HCT116 (cell line): ENCODE measurements at regions not wholly inside any gene's neighbourhood (a gene's known extent, or its start where the extent isn't known, plus 50 kb on each side); places are given as distances from the start of the nearest gene placed in this dataset.

Experiments used
- ATAC-seq: fragments of 200-7000 bp; cut with Tn5 transposase; 2 replicates; pipeline ENCODE4 v1.9.1; 2020; ENCODE audit warnings: mild to moderate bottlenecking, moderate library complexity
- BruUV-seq: library from RNA; stranded (reverse); fragments of 400-500 nt; replicated peaks from 2 replicates; lab custom pipeline; 2021; lab: Mats Ljungman, UMichigan
- CTCF ChIA-PET: fragments of 300-600 bp; sonication (Branson Sonifier 250); formaldehyde crosslinking; loops from one replicate; lab custom pipeline; 2021; ENCODE audit warnings: antibody characterized with exemption; lab: Charles Lee
- POLR2A ChIA-PET: fragments of 300-600, 350-600 bp; sonication (Branson Sonifier 250); formaldehyde crosslinking; loops from one replicate; lab custom pipeline; 2021; ENCODE audit warnings: antibody characterized with exemption; lab: Charles Lee
- RAD21 ChIA-PET, 2 experiments: fragments of 300-600 bp; sonication (Branson Sonifier 250); formaldehyde crosslinking; loops; one replicate each; lab custom pipeline; 2023; ENCODE audit warnings: low total read pairs in 2 of 2; ENCODE audit not compliant: uncharacterized antibody in 2 of 2, unreplicated experiment in 2 of 2, low non-redundant PET in 1 of 2; lab: Charles Lee
- DNase-seq: peaks from one replicate; pipeline ENCODE4 v3.0.0-alpha.2; 2010; ENCODE audit warnings: low read depth, low spot score
- H2AFZ ChIP-seq: fragments of 200-600 bp; shearing (Covaris generic), sonication (generic); 2 replicates; pipeline ENCODE4 v1.6.1; 2017; ENCODE audit warnings: low read depth, mixed run types, mixed read lengths, antibody characterized with exemption, low read length; ENCODE audit not compliant: poor library complexity, severe bottlenecking
- H3K27ac ChIP-seq: 2 replicates; pipeline ENCODE4 v1.5.1; 2012; ENCODE audit warnings: low read depth, low read length
- H3K27me3 ChIP-seq: fragments of 200-600 bp; sonication (generic); 2 replicates; pipeline ENCODE4 v1.6.1; 2016; ENCODE audit warnings: mixed run types, low read length, mixed read lengths; ENCODE audit not compliant: insufficient read depth
- H3K36me3 ChIP-seq, 2 experiments: fragments of 200-500 bp in 1 of 2; fragments of 200-600 bp in 1 of 2; sonication (Bioruptor generic) in 1 of 2; sonication (generic) in 1 of 2; 2 replicates each; pipeline versions ENCODE4 v1.5.1 to v1.6.1; 2014 to 2016; ENCODE audit warnings: low read length in 2 of 2, inconsistent platforms in 1 of 2, mixed read lengths in 1 of 2, mixed run types in 1 of 2; ENCODE audit not compliant: insufficient read depth in 2 of 2, control insufficient read depth in 1 of 2
- H3K4me1 ChIP-seq, 2 experiments: fragments of 200-600 bp in 1 of 2; sonication (generic) in 1 of 2; 2 replicates each; pipeline versions ENCODE4 v1.5.1 to v1.6.1; 2012 to 2017; ENCODE audit warnings: low read length in 2 of 2, inconsistent platforms in 1 of 2, mild to moderate bottlenecking in 1 of 2, mixed read lengths in 1 of 2, mixed run types in 1 of 2, moderate library complexity in 1 of 2; ENCODE audit not compliant: insufficient read depth in 2 of 2, control insufficient read depth in 1 of 2
- H3K4me2 ChIP-seq: fragments of 200-600 bp; sonication (generic); 2 replicates; pipeline ENCODE4 v1.6.1; 2017; ENCODE audit warnings: mixed run types, low read length, mixed read lengths
- H3K4me3 ChIP-seq, 2 experiments: fragments of 200-600 bp in 1 of 2; sonication (generic) in 1 of 2; replicated peaks in 1 of 2; 2 replicates each; pipeline ENCODE4 v1.5.1; 2011 to 2016; ENCODE audit warnings: low read length in 2 of 2, control low read depth in 1 of 2, low read depth in 1 of 2, mild to moderate bottlenecking in 1 of 2, mixed read lengths in 1 of 2, mixed run types in 1 of 2
- H3K79me2 ChIP-seq: fragments of 200-600 bp; sonication (generic); 2 replicates; pipeline ENCODE4 v1.6.1; 2017; ENCODE audit warnings: mild to moderate bottlenecking, mixed run types, low read length, moderate library complexity, mixed read lengths; ENCODE audit not compliant: insufficient read depth
- H3K9ac ChIP-seq: fragments of 200-600 bp; sonication (generic); 2 replicates; pipeline ENCODE4 v1.6.1; 2016; ENCODE audit warnings: low read length, mixed read lengths
- H3K9me2 ChIP-seq: fragments of 200-600 bp; sonication (generic), shearing (Covaris generic); 2 replicates; pipeline ENCODE4 v1.6.1; 2017; ENCODE audit warnings: mixed run types, mild to moderate bottlenecking, moderate library complexity; ENCODE audit not compliant: insufficient read depth
- H3K9me3 ChIP-seq, 2 experiments: fragments of 200-500 bp in 1 of 2; fragments of 200-600 bp in 1 of 2; sonication (Bioruptor generic) in 1 of 2; sonication (generic) in 1 of 2; 2 replicates each; pipeline ENCODE4 v1.6.1; 2014 to 2017; ENCODE audit warnings: low read length in 2 of 2, mixed read lengths in 2 of 2, inconsistent platforms in 1 of 2, low read depth in 1 of 2, mild to moderate bottlenecking in 1 of 2, mixed run types in 1 of 2, moderate library complexity in 1 of 2; ENCODE audit not compliant: control insufficient read depth in 1 of 2, insufficient read depth in 1 of 2
- H4K20me1 ChIP-seq: fragments of 200-600 bp; sonication (generic), shearing (Covaris generic); 2 replicates; pipeline ENCODE4 v1.6.1; 2017; ENCODE audit warnings: mixed run types, mild to moderate bottlenecking, moderate library complexity; ENCODE audit not compliant: insufficient read depth
- ATF3 ChIP-seq: IDR thresholded peaks from 2 replicates; pipeline ENCODE4 v1.6.1; 2012
- CEBPB ChIP-seq: IDR thresholded peaks from 2 replicates; pipeline ENCODE4 v1.6.1; 2012; ENCODE audit warnings: low read depth
- JUND ChIP-seq: IDR thresholded peaks from 2 replicates; pipeline ENCODE4 v1.6.1; 2012
- POLR2AphosphoS5 ChIP-seq: IDR thresholded peaks from 2 replicates; pipeline ENCODE4 v1.6.1; 2011; ENCODE audit warnings: mild to moderate bottlenecking, low read depth, low read length, moderate library complexity
- REST ChIP-seq: IDR thresholded peaks from 2 replicates; pipeline ENCODE4 v1.6.1; 2012; ENCODE audit warnings: low read depth
- SIN3A ChIP-seq: IDR thresholded peaks from 2 replicates; pipeline ENCODE4 v1.6.1; 2012; ENCODE audit warnings: low read depth
- SP1 ChIP-seq: IDR thresholded peaks from 2 replicates; pipeline ENCODE4 v1.6.1; 2012; ENCODE audit warnings: low read depth
- intact Hi-C: fragments of 100-400 bp; cut with micrococcal nuclease; formaldehyde crosslinking; loops from 2 replicates; pipeline ENCODE4 v1.10.0; 2022

- ChIA-PET CTCF (no interaction called here), POLR2A (no interaction called here), RAD21 (no interaction called here)
- Histone ChIP-seq H3K79me2 (no peaks in the 10 kb centered on the region), H3K4me2 (no peak overlapping the region), H3K27ac (no peak overlapping the region), H4K20me1 (no peaks in the 10 kb centered on the region), H3K4me1 (no peaks in the 10 kb centered on the region), H3K27me3 (no peaks in the 10 kb centered on the region), H3K9me2 (no peaks in the 10 kb centered on the region), H3K36me3 (no peaks in the 10 kb centered on the region; a peak in 1 of 4 replicates), H3K9me3 (peaks cover 0 to 13% of the 10 kb centered on the region in 2 experiments; a peak in 2 of 4 replicates), H2AFZ (no peak overlapping the region), H3K9ac (no peak overlapping the region), H3K4me3 (no peak overlapping the region)
- no peak for DNase-seq
- ATAC-seq, result no peak
- no peak for TF ChIP-seq SIN3A
- TF ChIP-seq SP1, result no peak
- no peak for TF ChIP-seq CEBPB
- no peak for TF ChIP-seq POLR2AphosphoS5
- no peak for TF ChIP-seq JUND
- TF ChIP-seq ATF3, result no peak
- no TSS peak for BruUV-seq
- intact Hi-C loops, result no loop called here
These were observed 125.7 kb upstream of the DPP10 start for GRCh38 chr2:114316532-114317300.

- no peak overlapping the region for H2AFZ ChIP-seq
- DNase-seq (no peak), ATAC-seq (no peak)
- ChIA-PET RAD21 (no interaction called here), CTCF (no interaction called here), POLR2A (no interaction called here)
- H4K20me1 ChIP-seq, result no peaks in the 10 kb centered on the region
- no peaks in the 10 kb centered on the region for H3K27me3 ChIP-seq
- H3K4me3 ChIP-seq, result no peak overlapping the region
- no peak overlapping the region for H3K4me2 ChIP-seq
- H3K27ac ChIP-seq, result no peak overlapping the region
- intact Hi-C loops, result no loop called here
- H3K9me2 ChIP-seq, result no peaks in the 10 kb centered on the region
- H3K4me1 ChIP-seq, result no peaks in the 10 kb centered on the region
- no peaks in the 10 kb centered on the region for H3K36me3 ChIP-seq
- H3K9ac ChIP-seq, result no peak overlapping the region
- no TSS peak for BruUV-seq
- no peak for TF ChIP-seq REST
- no peak for TF ChIP-seq CEBPB
- no peaks in the 10 kb centered on the region for H3K79me2 ChIP-seq
- peaks cover 0 to 12% of the 10 kb centered on the region in 2 experiments; a peak in 1 of 4 replicates for H3K9me3 ChIP-seq
These were observed 111.8 kb upstream of the DPP10 start for GRCh38 chr2:114330594-114330993.
